HEK293 (cell line): ENCODE measurements at regions not wholly inside any gene's neighbourhood (a gene's known extent, or its start where the extent isn't known, plus 50 kb on each side); places are given as distances from the start of the nearest gene placed in this dataset.

Experiments used
- CTCF ChIA-PET: fragments of 350-600 bp; formaldehyde crosslinking; extraction: SDS; loops from one replicate; lab custom pipeline; 2021; ENCODE audit warnings: antibody characterized with exemption; lab: Yijun Ruan, JAX
- POLR2A ChIA-PET: fragments of 300-600 bp; formaldehyde crosslinking; extraction: SDS; loops from one replicate; lab custom pipeline; 2020; ENCODE audit warnings: antibody characterized with exemption, inconsistent platforms; lab: Yijun Ruan, JAX
- H3K27ac ChIP-seq: fragments of 200-500 bp; sonication (Bioruptor generic); 2 replicates; pipeline ENCODE4 v1.5.1; 2014; ENCODE audit warnings: low read depth, low read length, control low read depth, inconsistent platforms; ENCODE audit errors: extremely low read depth
- H3K36me3 ChIP-seq, 2 experiments: fragments of 200-500 bp in 1 of 2; sonication (Bioruptor generic) in 1 of 2; 1 replicate in 1 of 2; 2 replicates in 1 of 2; pipeline ENCODE4 v1.5.1; 2014 to 2017; ENCODE audit warnings: inconsistent platforms in 2 of 2, low read length in 2 of 2; ENCODE audit not compliant: control insufficient read depth in 2 of 2, insufficient read depth in 1 of 2
- H3K4me1 ChIP-seq: fragments of 200-500 bp; sonication (Bioruptor generic); 2 replicates; pipeline ENCODE4 v1.5.1; 2014; ENCODE audit warnings: mild to moderate bottlenecking, low read length, inconsistent platforms; ENCODE audit not compliant: control insufficient read depth, insufficient read depth
- H3K4me3 ChIP-seq: 2 replicates; pipeline ENCODE4 v1.5.1; 2011; ENCODE audit warnings: low read depth, mild to moderate bottlenecking, control low read depth, low read length, moderate library complexity
- H3K9me3 ChIP-seq: fragments of 200-500 bp; sonication (Bioruptor generic); 2 replicates; pipeline ENCODE4 v1.5.1; 2014; ENCODE audit warnings: low read depth, low read length, inconsistent platforms; ENCODE audit not compliant: control insufficient read depth, insufficient read depth
- CTCF ChIP-seq: fragments of 450-650 bp; formaldehyde crosslinking; IDR thresholded peaks from 2 replicates; pipeline ENCODE4 v1.5.1; 2016; ENCODE audit warnings: missing biosample characterization, missing genetic modification characterization
- HOXA7 ChIP-seq: sonication (generic); formaldehyde crosslinking; IDR thresholded peaks from 2 replicates; pipeline ENCODE4 v1.8.1; 2022; ENCODE audit warnings: missing genetic modification reagents, borderline replicate concordance
- HOXC10 ChIP-seq: sonication (generic); formaldehyde crosslinking; IDR thresholded peaks from 2 replicates; pipeline ENCODE4 v1.8.1; 2023; ENCODE audit warnings: mild to moderate bottlenecking, missing genetic modification reagents
- INSM2 ChIP-seq: fragments of 450-650 bp; formaldehyde crosslinking; IDR thresholded peaks from 2 replicates; pipeline ENCODE4 v1.5.1; 2016; ENCODE audit warnings: missing biosample characterization, missing genetic modification characterization
- KLF7 ChIP-seq: fragments of 450-650 bp; formaldehyde crosslinking; IDR thresholded peaks from 2 replicates; pipeline ENCODE4 v1.5.1; 2016; ENCODE audit warnings: missing biosample characterization, missing genetic modification characterization, borderline replicate concordance
- MYNN ChIP-seq: fragments of 450-650 bp; formaldehyde crosslinking; IDR thresholded peaks from 2 replicates; pipeline ENCODE4 v1.5.1; 2016; ENCODE audit warnings: missing biosample characterization, missing genetic modification characterization, borderline replicate concordance
- TRIM28 ChIP-seq: IDR thresholded peaks from 2 replicates; pipeline ENCODE4 v1.6.1; 2011; ENCODE audit warnings: low read length, control low read depth, borderline replicate concordance
- ZNF513 ChIP-seq: fragments of 450-650 bp; IDR thresholded peaks from 2 replicates; pipeline ENCODE4 v1.5.1; 2018; ENCODE audit warnings: missing biosample characterization, missing genetic modification characterization
- ZNF555 ChIP-seq: fragments of 450-650 bp; formaldehyde crosslinking; conservative IDR thresholded peaks from 2 replicates; pipeline ENCODE4 v1.5.1; 2017; ENCODE audit warnings: missing biosample characterization, mild to moderate bottlenecking, missing genetic modification characterization, inconsistent platforms
- ZNF658 ChIP-seq: fragments of 450-650 bp; formaldehyde crosslinking; IDR thresholded peaks from 2 replicates; pipeline ENCODE4; 2016; ENCODE audit warnings: missing biosample characterization, missing genetic modification characterization
- ZNF677 ChIP-seq: fragments of 450-650 bp; IDR thresholded peaks from 2 replicates; pipeline ENCODE4 v1.5.0; 2018; ENCODE audit warnings: missing biosample characterization, mild to moderate bottlenecking, missing genetic modification characterization, moderate library complexity
- ZNF843 ChIP-seq: fragments of 450-650 bp; formaldehyde crosslinking; IDR thresholded peaks from 2 replicates; pipeline ENCODE4 v1.5.1; 2016; ENCODE audit warnings: missing biosample characterization, missing genetic modification characterization
- ZSCAN4 ChIP-seq: fragments of 450-650 bp; formaldehyde crosslinking; IDR thresholded peaks from 2 replicates; pipeline ENCODE4 v1.5.1; 2017; ENCODE audit warnings: missing biosample characterization, missing genetic modification characterization
- TF ChIP-seq, protein P1 (sequence below): fragments of 450-650 bp; formaldehyde crosslinking; IDR thresholded peaks from 2 replicates; pipeline ENCODE4 v1.5.1; 2016; ENCODE audit warnings: missing biosample characterization, missing genetic modification characterization, borderline replicate concordance
- TF ChIP-seq, protein P2 (sequence below): fragments of 450-650 bp; formaldehyde crosslinking; IDR thresholded peaks from 2 replicates; pipeline ENCODE4 v1.5.1; 2016; ENCODE audit warnings: missing biosample characterization, missing genetic modification characterization
- TF ChIP-seq, protein P3 (sequence below): fragments of 450-650 bp; formaldehyde crosslinking; IDR thresholded peaks from 2 replicates; pipeline ENCODE4 v1.5.1; 2016; ENCODE audit warnings: missing biosample characterization, missing genetic modification characterization

GRCh38 chr7:32428546-32428945 is 61.6 kb downstream of the LSM5 start:
- Histone ChIP-seq H3K36me3 (no peaks in the 10 kb centered on the region), H3K9me3 (no peaks in the 10 kb centered on the region), H3K27ac (no peak overlapping the region), H3K4me1 (no peaks in the 10 kb centered on the region), H3K4me3 (no peak overlapping the region)
- TF ChIP-seq KLF7 (tag by site-specific recombination) (no peak), ZNF843 (no peak), ZNF555 (tag by site-specific recombination) (no peak), ZNF677 (no peak), TRIM28 (no peak), HOXC10 (CRISPR knock-in tag) (no peak), CTCF (tag by site-specific recombination) (no peak), INSM2 (no peak), HOXA7 (CRISPR knock-in tag) (no peak), ZNF513 (no peak), ZSCAN4 (tag by site-specific recombination) (no peak), ZNF658 (tag by site-specific recombination) (no peak), MYNN (tag by site-specific recombination) (no peak)
- TF ChIP-seq, protein P1, sequence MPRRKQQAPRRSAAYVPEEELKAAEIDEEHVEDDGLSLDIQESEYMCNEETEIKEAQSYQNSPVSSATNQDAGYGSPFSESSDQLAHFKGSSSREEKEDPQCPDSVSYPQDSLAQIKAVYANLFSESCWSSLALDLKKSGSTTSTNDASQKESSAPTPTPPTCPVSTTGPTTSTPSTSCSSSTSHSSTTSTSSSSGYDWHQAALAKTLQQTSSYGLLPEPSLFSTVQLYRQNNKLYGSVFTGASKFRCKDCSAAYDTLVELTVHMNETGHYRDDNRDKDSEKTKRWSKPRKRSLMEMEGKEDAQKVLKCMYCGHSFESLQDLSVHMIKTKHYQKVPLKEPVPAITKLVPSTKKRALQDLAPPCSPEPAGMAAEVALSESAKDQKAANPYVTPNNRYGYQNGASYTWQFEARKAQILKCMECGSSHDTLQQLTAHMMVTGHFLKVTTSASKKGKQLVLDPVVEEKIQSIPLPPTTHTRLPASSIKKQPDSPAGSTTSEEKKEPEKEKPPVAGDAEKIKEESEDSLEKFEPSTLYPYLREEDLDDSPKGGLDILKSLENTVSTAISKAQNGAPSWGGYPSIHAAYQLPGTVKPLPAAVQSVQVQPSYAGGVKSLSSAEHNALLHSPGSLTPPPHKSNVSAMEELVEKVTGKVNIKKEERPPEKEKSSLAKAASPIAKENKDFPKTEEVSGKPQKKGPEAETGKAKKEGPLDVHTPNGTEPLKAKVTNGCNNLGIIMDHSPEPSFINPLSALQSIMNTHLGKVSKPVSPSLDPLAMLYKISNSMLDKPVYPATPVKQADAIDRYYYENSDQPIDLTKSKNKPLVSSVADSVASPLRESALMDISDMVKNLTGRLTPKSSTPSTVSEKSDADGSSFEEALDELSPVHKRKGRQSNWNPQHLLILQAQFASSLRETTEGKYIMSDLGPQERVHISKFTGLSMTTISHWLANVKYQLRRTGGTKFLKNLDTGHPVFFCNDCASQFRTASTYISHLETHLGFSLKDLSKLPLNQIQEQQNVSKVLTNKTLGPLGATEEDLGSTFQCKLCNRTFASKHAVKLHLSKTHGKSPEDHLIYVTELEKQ: no peak
- TF ChIP-seq, protein P2, sequence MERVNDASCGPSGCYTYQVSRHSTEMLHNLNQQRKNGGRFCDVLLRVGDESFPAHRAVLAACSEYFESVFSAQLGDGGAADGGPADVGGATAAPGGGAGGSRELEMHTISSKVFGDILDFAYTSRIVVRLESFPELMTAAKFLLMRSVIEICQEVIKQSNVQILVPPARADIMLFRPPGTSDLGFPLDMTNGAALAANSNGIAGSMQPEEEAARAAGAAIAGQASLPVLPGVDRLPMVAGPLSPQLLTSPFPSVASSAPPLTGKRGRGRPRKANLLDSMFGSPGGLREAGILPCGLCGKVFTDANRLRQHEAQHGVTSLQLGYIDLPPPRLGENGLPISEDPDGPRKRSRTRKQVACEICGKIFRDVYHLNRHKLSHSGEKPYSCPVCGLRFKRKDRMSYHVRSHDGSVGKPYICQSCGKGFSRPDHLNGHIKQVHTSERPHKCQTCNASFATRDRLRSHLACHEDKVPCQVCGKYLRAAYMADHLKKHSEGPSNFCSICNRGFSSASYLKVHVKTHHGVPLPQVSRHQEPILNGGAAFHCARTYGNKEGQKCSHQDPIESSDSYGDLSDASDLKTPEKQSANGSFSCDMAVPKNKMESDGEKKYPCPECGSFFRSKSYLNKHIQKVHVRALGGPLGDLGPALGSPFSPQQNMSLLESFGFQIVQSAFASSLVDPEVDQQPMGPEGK (tag by site-specific recombination): no peak
- TF ChIP-seq, protein P3, sequence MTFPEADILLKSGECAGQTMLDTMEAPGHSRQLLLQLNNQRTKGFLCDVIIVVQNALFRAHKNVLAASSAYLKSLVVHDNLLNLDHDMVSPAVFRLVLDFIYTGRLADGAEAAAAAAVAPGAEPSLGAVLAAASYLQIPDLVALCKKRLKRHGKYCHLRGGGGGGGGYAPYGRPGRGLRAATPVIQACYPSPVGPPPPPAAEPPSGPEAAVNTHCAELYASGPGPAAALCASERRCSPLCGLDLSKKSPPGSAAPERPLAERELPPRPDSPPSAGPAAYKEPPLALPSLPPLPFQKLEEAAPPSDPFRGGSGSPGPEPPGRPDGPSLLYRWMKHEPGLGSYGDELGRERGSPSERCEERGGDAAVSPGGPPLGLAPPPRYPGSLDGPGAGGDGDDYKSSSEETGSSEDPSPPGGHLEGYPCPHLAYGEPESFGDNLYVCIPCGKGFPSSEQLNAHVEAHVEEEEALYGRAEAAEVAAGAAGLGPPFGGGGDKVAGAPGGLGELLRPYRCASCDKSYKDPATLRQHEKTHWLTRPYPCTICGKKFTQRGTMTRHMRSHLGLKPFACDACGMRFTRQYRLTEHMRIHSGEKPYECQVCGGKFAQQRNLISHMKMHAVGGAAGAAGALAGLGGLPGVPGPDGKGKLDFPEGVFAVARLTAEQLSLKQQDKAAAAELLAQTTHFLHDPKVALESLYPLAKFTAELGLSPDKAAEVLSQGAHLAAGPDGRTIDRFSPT (tag by site-specific recombination): no peak
- ChIA-PET CTCF (interaction anchor here (0.6 kb wide), 2 partner anchors 146 to 619 kb away, joined by 3 to 4 read pairs; no protein-coding TSS in a partner anchor), POLR2A (no interaction called here)
